NCI-H2227 treated with DMSO at 0.1 percent for 48 hours (cell line): ENCODE measurements at regions not wholly inside any gene's neighbourhood (a gene's known extent, or its start where the extent isn't known, plus 50 kb on each side); places are given as distances from the start of the nearest gene placed in this dataset.
"Not testable (repeated sequence)": the region's sequence is repeated elsewhere in the genome, so short reads cannot be mapped to it uniquely, and the experiment has no call there.

Experiments
- DNase-seq: peaks from one replicate; lab custom pipeline; 2025; lab: John Stamatoyannopoulos, UW

DNA sequence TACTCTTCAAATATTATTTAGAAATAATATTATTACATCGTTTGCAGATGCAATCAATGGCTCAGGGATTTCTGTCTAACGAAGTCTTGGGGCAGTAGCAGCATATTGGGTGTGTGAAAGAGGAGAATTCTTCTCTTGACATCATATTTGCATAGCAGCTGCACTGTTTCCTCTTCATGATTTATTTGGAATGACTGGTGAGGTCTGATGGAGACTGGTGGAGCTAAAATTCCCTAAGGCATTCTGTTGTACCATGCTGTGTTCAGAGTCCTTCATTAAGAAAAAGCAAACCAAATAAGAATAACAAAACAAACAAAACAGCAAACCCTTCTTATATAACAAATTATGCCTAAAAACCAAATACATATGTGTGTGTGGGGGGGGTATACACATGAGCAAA is 177.6 kb downstream of the DIRAS2 start:
- no peak for DNase-seq

DNA sequence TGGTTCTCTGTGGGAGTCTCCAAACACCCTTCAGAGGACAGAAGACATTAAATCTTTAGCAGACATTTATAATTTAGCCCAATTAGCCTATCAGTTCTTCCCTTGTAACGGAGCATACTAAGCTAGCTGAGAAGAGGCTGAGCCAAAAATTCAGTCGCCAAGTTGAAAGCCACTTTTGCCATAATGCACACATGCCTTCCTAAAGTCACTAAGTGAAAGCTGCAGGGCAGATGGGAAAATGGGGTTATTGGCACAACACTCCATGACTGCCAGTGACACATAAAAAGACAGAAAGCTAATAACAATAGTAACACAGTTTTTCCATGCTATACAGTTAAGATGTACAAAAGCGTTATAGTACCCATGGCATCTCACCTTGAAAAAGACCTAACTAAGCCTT is 176.2 kb downstream of the DIRAS2 start:
- no peak for DNase-seq

- no peak for DNase-seq
Measured at GRCh38 chr9:90469435-90469834, 173.2 kb downstream of the DIRAS2 start.

DNA sequence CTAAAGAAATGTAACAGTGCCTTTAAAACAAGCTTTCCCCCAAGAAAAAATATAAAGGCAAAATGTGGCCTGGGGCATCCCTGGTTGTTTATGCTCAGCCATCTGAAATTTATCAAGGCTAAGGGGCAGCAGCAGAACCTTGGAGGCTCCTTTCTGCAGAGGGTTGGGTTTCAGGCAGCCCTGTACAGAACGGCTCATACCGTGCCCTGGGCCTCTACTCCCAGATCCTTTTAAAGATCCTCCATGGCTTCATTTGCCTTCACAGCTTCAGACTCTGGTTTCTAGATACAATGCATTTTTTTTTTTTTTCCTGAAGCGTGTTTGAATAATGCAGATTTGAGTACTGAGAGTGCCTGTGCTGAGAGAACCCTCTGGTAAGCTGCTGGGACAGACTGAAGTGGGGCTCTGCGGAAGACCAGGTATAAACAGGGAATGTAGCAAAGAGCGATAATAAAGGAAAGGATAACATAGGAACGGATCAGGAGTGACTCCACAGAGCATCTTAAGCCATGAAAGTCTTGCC is 172.7 kb downstream of the DIRAS2 start:
- no peak for DNase-seq

DNA sequence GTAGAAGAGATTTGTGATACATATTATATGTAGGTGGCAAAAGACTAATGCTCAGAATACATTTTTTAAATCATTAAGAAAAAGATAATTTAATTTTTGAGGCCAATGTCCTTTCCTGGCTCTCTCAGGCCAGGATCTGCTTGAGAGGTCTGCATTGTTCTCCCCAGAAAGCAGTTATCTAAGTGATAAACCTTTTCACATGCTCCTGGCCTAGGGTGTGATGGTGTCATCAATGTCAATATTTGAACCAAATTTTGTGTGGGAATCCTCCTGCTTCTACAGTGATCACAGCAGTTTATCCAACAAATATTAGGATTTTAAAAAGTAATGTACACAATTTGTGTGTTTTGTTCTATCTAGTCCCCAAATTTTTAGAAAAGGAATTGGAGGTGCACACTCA is 166.6 kb downstream of the DIRAS2 start:
- no peak for DNase-seq

- no peak for DNase-seq
Measured at GRCh38 chr9:90477535-90477934, 165.1 kb downstream of the DIRAS2 start.

GRCh38 chr9:90478821-90479220 is 163.8 kb downstream of the DIRAS2 start:
- DNase-seq: no peak

DNA sequence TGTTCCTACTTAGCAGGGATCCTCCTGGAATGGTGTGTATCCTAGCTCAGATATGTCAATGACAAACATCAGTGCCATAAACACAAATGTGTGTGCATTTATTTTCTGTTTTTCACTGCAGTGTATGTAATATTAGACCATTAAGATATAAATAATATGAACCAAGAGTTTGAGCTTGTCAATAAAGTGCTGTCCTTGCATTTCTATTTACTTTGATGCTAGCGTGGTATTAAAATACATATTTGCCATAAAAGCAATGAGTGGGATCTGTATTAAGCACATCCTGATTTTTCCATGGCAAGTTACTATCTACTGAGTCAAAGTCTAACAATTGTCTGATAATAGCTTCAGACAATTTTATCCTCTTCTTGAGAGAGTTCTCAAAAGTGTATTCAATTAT is 157.6 kb downstream of the DIRAS2 start:
- no peak for DNase-seq

DNA sequence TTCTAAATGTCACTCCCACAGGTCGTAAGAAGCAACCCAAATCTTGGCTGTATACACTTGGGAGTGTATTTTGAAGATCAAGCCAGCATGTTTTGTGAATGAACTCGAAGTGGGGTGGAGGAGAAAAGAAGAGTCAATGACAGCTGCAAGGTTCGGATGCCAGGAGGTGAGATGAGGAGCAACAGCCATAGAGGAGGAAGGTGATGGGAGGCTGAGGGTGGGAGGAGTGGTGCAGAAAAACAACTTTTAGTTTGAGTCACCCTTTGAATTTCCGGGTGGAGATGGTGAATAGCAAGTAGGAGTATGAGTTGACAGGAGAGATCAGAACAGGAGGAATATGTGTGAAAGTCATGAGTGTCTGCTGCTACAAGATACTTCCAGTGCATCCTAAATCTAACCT is 153.6 kb downstream of the DIRAS2 start:
- DNase-seq: no peak

GRCh38 chr9:90499761-90500160 is 142.9 kb downstream of the DIRAS2 start:
- no peak for DNase-seq

- no peak for DNase-seq
Measured at GRCh38 chr9:90502134-90502533, 140.5 kb downstream of the DIRAS2 start.

DNA sequence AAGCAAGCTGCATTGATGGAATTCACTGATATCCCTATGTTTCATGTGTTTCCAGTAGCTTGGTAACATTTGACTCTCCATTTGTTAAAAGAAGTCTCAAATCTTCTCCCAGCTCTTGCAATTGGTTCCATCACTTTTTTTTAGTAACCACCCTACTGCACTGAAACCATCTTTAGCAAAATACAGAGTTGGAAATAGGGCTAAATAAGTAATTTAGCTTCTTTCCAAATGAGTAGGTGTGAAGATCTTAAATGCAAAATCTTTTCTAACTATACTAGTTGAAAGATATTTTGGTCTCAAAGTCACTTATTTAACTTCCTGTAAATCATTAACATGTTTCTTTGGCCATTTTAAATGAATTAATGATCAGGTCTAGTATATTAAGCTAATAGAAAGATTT is 138.1 kb downstream of the DIRAS2 start:
- DNase-seq: no peak

DNA sequence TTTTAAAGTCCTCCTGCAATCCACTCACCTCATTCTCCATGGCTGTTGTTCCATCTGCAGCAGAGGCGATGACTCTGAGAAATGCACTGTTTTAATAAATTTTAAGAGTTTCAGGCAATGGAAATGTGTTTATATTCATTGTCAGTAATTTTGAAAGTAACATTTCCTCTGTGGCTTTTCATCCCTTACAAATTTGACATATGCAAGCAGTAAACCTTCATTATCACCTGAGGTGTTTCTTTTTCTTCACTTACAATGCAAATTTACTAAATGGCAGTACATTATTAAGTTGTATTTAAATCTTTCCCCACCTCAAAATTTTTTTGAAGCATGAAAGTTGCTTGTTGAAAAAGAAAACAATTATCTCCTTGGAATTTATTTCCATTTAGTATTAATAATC is 136.9 kb downstream of the DIRAS2 start:
- no peak for DNase-seq

- not testable (repeated sequence) for DNase-seq
Measured at GRCh38 chr9:90506402-90506801, 136.2 kb downstream of the DIRAS2 start.

DNA sequence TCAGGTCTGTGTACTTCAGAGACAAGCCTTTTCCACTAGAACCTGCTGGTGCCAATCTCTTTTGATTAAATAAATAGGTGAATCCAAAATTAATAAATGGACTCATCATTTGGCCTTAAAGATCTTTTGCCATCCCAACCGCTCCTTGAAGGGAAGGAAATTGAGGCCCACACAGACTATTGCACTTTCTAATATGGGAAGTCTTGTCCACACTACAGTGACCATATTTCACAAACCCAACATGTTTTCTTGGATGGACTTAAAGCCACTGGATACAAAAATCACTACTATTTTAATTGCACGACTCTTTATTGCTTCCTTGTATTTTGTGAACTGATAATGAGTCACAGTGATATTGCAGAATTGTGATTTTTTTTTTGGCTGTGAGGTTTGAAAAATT is 135.0 kb downstream of the DIRAS2 start:
- DNase-seq: no peak

DNA sequence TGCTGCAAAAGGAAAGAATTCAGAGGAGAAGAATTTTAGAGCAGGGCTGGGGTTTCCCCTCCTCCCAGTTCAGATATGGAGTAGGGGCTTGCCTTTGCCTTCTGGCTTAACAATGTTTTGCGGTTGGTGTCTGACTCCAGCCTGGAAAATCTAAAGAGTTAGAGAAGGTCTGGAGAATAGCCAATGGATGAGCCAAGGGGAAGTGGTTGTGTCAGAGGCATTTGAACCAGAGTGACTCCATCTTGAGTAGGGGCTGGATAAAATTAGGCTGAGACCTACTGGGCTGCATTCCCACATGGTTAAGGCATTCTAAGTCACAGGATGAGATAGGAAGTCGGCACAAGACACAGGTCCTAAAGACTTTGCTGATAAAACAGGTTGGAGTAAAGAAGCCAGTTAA is 133.7 kb downstream of the DIRAS2 start:
- no peak for DNase-seq

DNA sequence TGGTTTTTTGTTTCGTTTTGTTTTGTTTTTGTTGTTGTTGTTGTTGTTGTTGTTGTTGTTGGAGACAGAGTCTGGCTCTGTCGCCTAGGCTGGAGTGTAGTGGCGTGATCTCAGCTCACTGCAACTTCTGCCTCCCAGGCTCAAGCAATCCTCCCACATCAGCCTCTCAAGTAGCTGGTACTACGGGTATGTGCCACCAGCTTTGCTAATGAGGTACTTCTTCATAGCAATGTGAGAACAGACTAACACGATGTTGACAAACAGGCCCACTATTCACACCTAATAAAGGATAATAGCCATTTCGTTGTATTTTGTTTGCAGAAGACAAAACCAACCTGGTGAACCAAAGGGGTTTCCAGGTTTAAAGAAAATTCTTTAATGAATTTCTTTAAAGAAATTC is 130.9 kb downstream of the DIRAS2 start:
- no peak for DNase-seq

DNA sequence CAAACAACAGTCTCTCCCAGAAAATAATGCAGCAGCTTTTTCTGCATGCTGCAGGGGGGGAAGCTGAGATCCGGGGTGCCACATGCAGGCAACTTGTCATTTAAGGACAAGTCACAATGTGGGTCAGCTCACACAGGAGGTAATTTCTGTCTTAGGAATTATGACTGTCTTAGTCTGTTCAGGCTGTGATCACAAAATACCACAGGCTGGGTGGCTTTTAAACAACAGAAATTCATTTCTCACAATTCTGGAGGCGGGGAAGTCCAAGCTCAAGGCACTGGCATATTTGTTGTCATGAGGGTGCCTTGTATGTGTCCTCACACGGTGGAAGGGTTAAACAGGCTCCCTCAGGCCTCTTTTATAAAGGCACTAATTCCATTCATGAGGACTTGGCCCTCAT is 127.7 kb downstream of the DIRAS2 start:
- DNase-seq: no peak

GRCh38 chr9:90515510-90515909 is 127.1 kb downstream of the DIRAS2 start:
- DNase-seq: no peak

- no peak for DNase-seq
Measured at GRCh38 chr9:90517103-90517502, 125.5 kb downstream of the DIRAS2 start.

GRCh38 chr9:90521811-90522570 is 120.6 kb downstream of the DIRAS2 start:
- no peak for DNase-seq

DNA sequence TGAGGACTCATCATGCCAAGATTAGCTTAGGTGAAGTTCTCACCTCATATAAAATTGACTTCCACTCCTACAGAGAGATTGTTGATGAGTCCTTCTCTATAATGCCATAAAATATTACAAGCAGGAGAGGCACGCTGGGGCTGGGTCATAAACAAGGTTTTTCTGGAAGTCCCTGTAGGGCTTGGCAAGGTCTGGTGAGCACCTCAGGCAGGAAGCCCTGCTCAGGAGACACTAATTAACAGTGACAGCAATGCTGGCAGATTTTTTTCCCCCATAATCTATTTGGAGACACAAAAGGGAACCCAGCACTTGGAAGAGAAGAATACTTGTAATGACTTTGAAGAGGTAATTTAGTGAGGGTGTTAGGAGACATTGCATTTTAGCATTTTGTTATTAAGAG is 118.7 kb downstream of the DIRAS2 start:
- no peak for DNase-seq

DNA sequence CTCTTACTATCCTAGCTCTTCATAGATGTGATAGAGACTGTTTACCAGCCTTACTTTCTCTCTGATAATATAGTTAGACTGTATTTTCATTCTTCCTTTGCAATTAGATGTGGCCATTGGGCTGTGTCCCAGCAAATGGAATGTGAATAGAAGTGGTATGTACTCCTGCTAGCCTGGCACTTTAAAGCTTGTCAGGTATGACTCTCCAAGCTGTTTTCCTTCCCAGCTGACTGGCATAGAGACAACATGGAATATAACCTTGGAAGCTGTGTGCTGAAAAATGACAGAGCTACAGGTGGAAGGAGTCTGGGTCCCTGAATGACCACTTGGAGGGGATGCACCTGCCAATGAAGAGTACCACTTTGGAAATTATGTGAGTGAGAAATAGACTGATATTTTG is 116.2 kb downstream of the DIRAS2 start:
- DNase-seq: no peak

GRCh38 chr9:90536094-90536493 is 106.5 kb downstream of the DIRAS2 start:
- DNase-seq: not testable (repeated sequence)
